ENCODE measurements at regions not wholly inside any gene's neighbourhood (a gene's known extent, or its start where the extent isn't known, plus 50 kb on each side); places are given as distances from the start of the nearest gene placed in this dataset.

- TF ChIP-seq CTCF (IDR thresholded peaks at IDR 0.05; ENCODE audit: low read length), result no peak
- TF ChIP-seq EZH2 (optimal IDR thresholded peaks at IDR 0.05; ENCODE audit: low read depth, low read length), result no peak
- TF ChIP-seq EZH2phosphoT487 (IDR thresholded peaks at IDR 0.05; ENCODE audit: low read length), result no peak
Measured at GRCh38 chr15:97461226-97461625, 499.3 kb upstream of the ARRDC4 start.

All from MM.1S (cell line).